HCT116 (cell line): ENCODE measurements at regions not wholly inside any gene's neighbourhood (a gene's known extent, or its start where the extent isn't known, plus 50 kb on each side); places are given as distances from the start of the nearest gene placed in this dataset.

Experiments used
- JUND ChIP-seq: IDR thresholded peaks from 2 replicates; pipeline ENCODE4 v1.6.1; 2012
- POLR2A ChIP-seq: IDR thresholded peaks from 2 replicates; pipeline ENCODE4 v1.7.0; 2011; ENCODE audit warnings: borderline replicate concordance; ENCODE audit not compliant: insufficient read depth, insufficient read length; ENCODE audit errors: extremely low read depth
- TF ChIP-seq, protein P1 (sequence below), 3 experiments: fragments of 200-600 bp in 1 of 3; sonication (generic) in 1 of 3; IDR thresholded peaks in 2 of 3; conservative IDR thresholded peaks in 1 of 3; 2 replicates each; pipeline ENCODE4 v1.5.1; 2012 to 2017; ENCODE audit warnings: low read depth in 2 of 3, low read length in 2 of 3, antibody characterized with exemption in 1 of 3, borderline replicate concordance in 1 of 3, control low read depth in 1 of 3, mild to moderate bottlenecking in 1 of 3, mixed read lengths in 1 of 3, mixed run types in 1 of 3, moderate library complexity in 1 of 3; ENCODE audit not compliant: insufficient read depth in 1 of 3

DNA sequence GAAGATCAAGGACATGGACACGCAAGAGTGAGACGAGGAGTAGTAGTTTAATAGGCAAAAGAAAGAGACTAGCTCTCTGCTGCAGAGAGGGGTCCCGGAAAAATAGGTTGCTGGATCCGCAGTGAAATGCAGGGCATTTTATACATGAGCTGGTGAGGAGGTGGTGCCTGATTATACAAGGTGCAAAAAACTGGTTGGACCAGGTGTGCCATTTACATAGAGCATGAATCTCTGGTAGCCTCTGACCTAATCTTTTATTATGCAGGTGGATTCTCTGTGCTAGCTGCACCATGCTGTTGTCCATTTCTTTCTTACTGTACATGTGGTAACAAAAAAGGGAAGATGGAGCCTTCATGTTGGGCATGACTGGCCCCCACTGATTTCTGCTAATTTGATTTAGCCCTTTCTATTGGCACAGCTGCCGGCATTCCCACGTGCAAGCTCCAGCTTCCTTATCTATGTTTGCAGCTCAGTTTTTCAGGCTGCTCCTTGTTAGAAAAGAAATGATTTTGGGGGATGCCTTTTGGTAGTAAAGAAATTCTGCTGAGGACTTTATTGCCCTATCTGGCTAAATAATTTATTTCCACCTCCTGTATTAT is 548.1 kb downstream of the BRINP3 start:
- TF ChIP-seq, protein P1, sequence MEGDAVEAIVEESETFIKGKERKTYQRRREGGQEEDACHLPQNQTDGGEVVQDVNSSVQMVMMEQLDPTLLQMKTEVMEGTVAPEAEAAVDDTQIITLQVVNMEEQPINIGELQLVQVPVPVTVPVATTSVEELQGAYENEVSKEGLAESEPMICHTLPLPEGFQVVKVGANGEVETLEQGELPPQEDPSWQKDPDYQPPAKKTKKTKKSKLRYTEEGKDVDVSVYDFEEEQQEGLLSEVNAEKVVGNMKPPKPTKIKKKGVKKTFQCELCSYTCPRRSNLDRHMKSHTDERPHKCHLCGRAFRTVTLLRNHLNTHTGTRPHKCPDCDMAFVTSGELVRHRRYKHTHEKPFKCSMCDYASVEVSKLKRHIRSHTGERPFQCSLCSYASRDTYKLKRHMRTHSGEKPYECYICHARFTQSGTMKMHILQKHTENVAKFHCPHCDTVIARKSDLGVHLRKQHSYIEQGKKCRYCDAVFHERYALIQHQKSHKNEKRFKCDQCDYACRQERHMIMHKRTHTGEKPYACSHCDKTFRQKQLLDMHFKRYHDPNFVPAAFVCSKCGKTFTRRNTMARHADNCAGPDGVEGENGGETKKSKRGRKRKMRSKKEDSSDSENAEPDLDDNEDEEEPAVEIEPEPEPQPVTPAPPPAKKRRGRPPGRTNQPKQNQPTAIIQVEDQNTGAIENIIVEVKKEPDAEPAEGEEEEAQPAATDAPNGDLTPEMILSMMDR (IDR thresholded peaks at IDR 0.05 in 2 of 3, conservative IDR thresholded peaks at IDR 0.05 in 1 of 3; ENCODE audit: borderline replicate concordance in 1 of 3, insufficient read depth in 1 of 3, low read depth in 2 of 3, low read length in 2 of 3): no peak
- TF ChIP-seq JUND (no peak), POLR2A (no peak)
